HUES6 (cell line): ENCODE measurements at regions not wholly inside any gene's neighbourhood (a gene's known extent, or its start where the extent isn't known, plus 50 kb on each side); places are given as distances from the start of the nearest gene placed in this dataset.

Experiments used
- H3K27ac ChIP-seq: 2 replicates; pipeline ENCODE4 v1.7.0; 2013; ENCODE audit warnings: low read depth, mild to moderate bottlenecking, low read length, inconsistent platforms
- H3K27me3 ChIP-seq: 2 replicates; pipeline ENCODE4 v1.6.1; 2013; ENCODE audit warnings: low read length; ENCODE audit not compliant: control insufficient read depth, insufficient read depth
- H3K36me3 ChIP-seq: 2 replicates; pipeline ENCODE4 v1.6.1; 2013; ENCODE audit warnings: low read length; ENCODE audit not compliant: control insufficient read depth, insufficient read depth
- H3K4me1 ChIP-seq: 2 replicates; pipeline ENCODE4 v1.6.1; 2013; ENCODE audit warnings: low read length; ENCODE audit not compliant: control insufficient read depth, insufficient read depth
- H3K4me3 ChIP-seq: 2 replicates; pipeline ENCODE4 v1.5.1; 2013; ENCODE audit warnings: low read depth, low read length
- H3K9ac ChIP-seq: one replicate; pipeline ENCODE4 v1.6.1; 2013; ENCODE audit warnings: mild to moderate bottlenecking, low read length
- H3K9me3 ChIP-seq: 2 replicates; pipeline ENCODE4 v1.6.1; 2013; ENCODE audit warnings: low read depth, low read length; ENCODE audit not compliant: control insufficient read depth, insufficient read depth

GRCh38 chr16:79931721-79932120 lies 331.2 kb upstream of the MAF start:
- H3K27me3 ChIP-seq: no peaks in the 10 kb centered on the region
- H3K4me1 ChIP-seq: peaks cover 3% of the 10 kb centered on the region; the same call in 1 of the 2 replicates
- H3K27ac ChIP-seq: no peak overlapping the region
- H3K9me3 ChIP-seq: no peaks in the 10 kb centered on the region
- no peaks in the 10 kb centered on the region for H3K36me3 ChIP-seq
- no peak overlapping the region for H3K4me3 ChIP-seq
- H3K9ac ChIP-seq: no peak overlapping the region

GRCh38 chr16:79929260-79929965 lies 328.9 kb upstream of the MAF start:
- Histone ChIP-seq H3K36me3 (no peaks in the 10 kb centered on the region), H3K9ac (no peak overlapping the region), H3K27ac (no peak overlapping the region), H3K4me1 (peaks cover 3% of the 10 kb centered on the region; the same call in 1 of the 2 replicates), H3K4me3 (no peak overlapping the region), H3K27me3 (no peaks in the 10 kb centered on the region), H3K9me3 (no peaks in the 10 kb centered on the region)

GRCh38 chr16:79928142-79928873 lies 327.8 kb upstream of the MAF start:
- Histone ChIP-seq H3K36me3 (no peaks in the 10 kb centered on the region), H3K9ac (no peak overlapping the region), H3K4me1 (no peaks in the 10 kb centered on the region), H3K4me3 (no peak overlapping the region), H3K27ac (no peak overlapping the region), H3K27me3 (no peaks in the 10 kb centered on the region), H3K9me3 (no peaks in the 10 kb centered on the region)

DNA sequence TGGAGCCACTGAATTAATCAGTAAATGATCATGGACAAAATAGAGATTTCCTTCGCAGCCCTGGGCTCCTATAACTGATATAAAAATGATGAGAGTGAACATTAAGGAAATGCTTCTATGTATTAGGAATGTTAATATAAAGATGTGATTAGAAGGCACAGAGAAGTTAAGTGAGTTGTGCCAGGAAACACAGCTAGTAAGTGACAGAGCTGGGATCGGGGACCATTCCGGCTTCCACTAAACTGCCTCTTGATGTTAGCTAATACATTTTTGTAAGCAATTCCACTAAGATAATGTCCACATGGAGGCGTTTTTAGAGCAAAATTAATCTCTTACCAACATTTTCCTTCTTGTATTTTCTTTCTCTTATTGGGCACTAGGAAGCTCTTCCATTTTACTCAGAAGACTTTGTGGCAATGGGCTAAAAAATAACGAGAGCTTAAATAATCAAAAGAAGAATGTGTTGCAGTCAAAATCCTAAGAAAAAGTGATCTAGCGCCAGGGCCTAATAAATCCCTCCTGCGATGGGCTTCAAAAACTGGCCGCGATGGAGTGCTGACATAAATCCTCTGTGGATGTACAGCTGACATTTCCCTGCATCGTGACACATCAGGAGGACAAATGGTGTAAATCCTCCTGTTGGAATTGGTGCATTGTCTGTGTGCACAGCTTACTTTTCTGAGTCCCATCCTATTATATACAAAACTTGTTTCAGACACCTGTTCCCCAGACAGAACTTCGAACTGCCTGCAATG lies 326.1 kb upstream of the MAF start:
- no peak overlapping the region for H3K4me3 ChIP-seq
- no peaks in the 10 kb centered on the region for H3K27me3 ChIP-seq
- no peaks in the 10 kb centered on the region for H3K4me1 ChIP-seq
- H3K9ac ChIP-seq: no peak overlapping the region
- no peak overlapping the region for H3K27ac ChIP-seq
- H3K9me3 ChIP-seq: no peaks in the 10 kb centered on the region
- no peaks in the 10 kb centered on the region for H3K36me3 ChIP-seq

DNA sequence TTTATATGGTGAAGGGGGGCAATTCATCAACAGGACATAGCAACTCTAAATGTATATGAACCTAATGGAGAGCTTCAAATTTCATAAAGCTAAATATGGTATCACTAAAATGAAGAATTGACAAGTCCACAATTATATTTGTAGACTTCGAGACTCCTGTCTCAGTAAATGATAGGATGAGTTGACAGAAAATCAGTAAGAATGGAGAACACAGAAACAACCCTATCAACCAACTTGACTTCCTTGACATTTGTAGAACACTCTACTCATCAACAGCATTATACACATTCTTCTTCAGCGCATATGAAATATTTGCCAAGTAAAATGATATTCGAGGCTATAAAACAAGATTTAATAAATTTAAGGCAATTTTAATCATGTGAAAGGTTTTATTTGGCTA lies 322.9 kb upstream of the MAF start:
- Histone ChIP-seq H3K9ac (no peak overlapping the region), H3K4me1 (peaks cover 9% of the 10 kb centered on the region), H3K27ac (no peak overlapping the region), H3K4me3 (no peak overlapping the region), H3K9me3 (no peaks in the 10 kb centered on the region), H3K27me3 (no peaks in the 10 kb centered on the region), H3K36me3 (no peaks in the 10 kb centered on the region)

DNA sequence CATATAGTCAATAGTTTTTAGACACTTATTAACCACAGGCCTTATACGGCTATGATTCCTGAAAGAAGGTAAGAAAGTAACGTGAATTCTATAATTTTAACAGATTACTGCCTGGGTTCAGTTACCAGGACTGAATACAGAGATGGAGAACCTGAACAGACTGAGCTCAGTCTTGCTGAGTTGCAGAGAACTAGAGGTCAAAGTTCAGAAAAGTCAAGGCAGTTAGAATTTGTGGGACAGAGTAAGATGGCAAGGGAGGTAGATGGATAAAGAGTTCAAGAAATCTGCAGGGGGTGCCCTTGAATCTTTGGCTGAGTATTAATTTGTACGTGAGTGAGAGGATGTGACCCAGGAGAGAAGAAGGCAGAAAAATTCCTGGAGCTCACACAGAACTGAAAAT lies 320.1 kb upstream of the MAF start:
- H3K27ac ChIP-seq: no peak overlapping the region
- H3K4me3 ChIP-seq: no peak overlapping the region
- H3K36me3 ChIP-seq: no peaks in the 10 kb centered on the region
- no peaks in the 10 kb centered on the region for H3K9me3 ChIP-seq
- no peaks in the 10 kb centered on the region for H3K27me3 ChIP-seq
- no peak overlapping the region for H3K9ac ChIP-seq
- peaks cover 9% of the 10 kb centered on the region for H3K4me1 ChIP-seq

- Histone ChIP-seq H3K4me1 (peaks cover 15% of the 10 kb centered on the region), H3K9ac (no peak overlapping the region), H3K27ac (no peak overlapping the region), H3K36me3 (no peaks in the 10 kb centered on the region), H3K27me3 (no peaks in the 10 kb centered on the region), H3K4me3 (no peak overlapping the region), H3K9me3 (no peaks in the 10 kb centered on the region)
Measured at GRCh38 chr16:79918916-79919315, 318.4 kb upstream of the MAF start.

- H3K27me3 ChIP-seq: no peaks in the 10 kb centered on the region
Measured at GRCh38 chr16:79915761-79916160, 315.2 kb upstream of the MAF start.

GRCh38 chr16:79914961-79915720 lies 314.6 kb upstream of the MAF start:
- H3K9me3 ChIP-seq: no peaks in the 10 kb centered on the region
- H3K9ac ChIP-seq: no peak overlapping the region
- no peak overlapping the region for H3K4me3 ChIP-seq
- no peak overlapping the region for H3K27ac ChIP-seq
- H3K36me3 ChIP-seq: no peaks in the 10 kb centered on the region
- no peaks in the 10 kb centered on the region for H3K27me3 ChIP-seq
- peaks cover 15% of the 10 kb centered on the region for H3K4me1 ChIP-seq

More at GRCh38 chr16:79915761-79916160, 315.2 kb upstream of the MAF start:
- Histone ChIP-seq H3K9ac (no peak overlapping the region), H3K4me1 (peaks cover 15% of the 10 kb centered on the region), H3K4me3 (no peak overlapping the region), H3K36me3 (no peaks in the 10 kb centered on the region), H3K9me3 (no peaks in the 10 kb centered on the region), H3K27ac (no peak overlapping the region)

DNA sequence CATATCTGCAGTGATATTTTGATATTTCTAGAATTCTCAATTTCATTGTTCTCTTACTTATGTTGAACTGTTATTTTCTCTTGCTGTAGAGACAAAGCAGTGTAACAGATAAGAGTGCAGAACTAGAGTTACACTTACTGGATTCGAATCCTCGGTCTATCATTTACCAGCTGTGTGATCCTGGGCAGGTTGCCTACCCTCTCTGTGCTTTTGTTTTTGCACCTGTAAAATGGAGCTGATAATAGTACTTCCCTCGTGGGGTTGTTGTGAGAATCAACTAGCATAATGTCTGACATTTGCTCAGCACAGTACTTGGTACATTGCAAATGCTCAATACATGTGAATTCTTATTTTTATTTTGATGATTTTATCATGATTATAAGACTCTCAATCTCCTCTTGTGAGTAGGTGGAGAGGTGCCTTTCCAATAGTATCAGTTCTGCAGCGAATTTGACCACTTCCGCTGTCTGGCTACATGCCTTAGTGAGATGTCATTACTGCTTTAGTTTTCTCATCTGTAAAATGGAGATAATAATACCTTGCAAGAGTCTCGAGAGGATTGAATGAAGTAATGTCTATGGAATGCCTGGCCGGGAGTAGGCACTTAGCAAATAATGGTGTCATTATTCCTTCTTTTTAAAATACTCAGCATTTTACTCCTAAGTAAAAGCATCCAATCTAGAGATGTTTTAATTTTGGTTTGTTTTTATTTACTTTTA lies 312.2 kb upstream of the MAF start:
- H3K4me3 ChIP-seq: no peak overlapping the region
- peaks cover 6% of the 10 kb centered on the region; the same call in 1 of the 2 replicates for H3K4me1 ChIP-seq
- H3K27me3 ChIP-seq: no peaks in the 10 kb centered on the region
- no peaks in the 10 kb centered on the region for H3K9me3 ChIP-seq
- no peaks in the 10 kb centered on the region for H3K36me3 ChIP-seq
- no peak overlapping the region for H3K9ac ChIP-seq
- H3K27ac ChIP-seq: no peak overlapping the region
